Suprapubic skin (tissue), 4 donors: ENCODE measurements at regions not wholly inside any gene's neighbourhood (a gene's known extent, or its start where the extent isn't known, plus 50 kb on each side); places are given as distances from the start of the nearest gene placed in this dataset.

Experiments
- EP300 ChIP-seq: sonication (generic); formaldehyde crosslinking; IDR thresholded peaks from one replicate; pipeline ENCODE4 v1.6.1; 2017; ENCODE audit warnings: antibody characterized with exemption
- POLR2A ChIP-seq, 2 donors: fragments of 450-650 bp; IDR thresholded peaks; one replicate each; pipeline ENCODE4 v1.6.1; 2017; ENCODE audit warnings: antibody characterized with exemption in 2 of 2, mild to moderate bottlenecking in 2 of 2, moderate library complexity in 2 of 2
- POLR2AphosphoS5 ChIP-seq, 3 donors: sonication (generic); formaldehyde crosslinking; IDR thresholded peaks; one replicate each; pipeline ENCODE4 v1.6.1; 2017; ENCODE audit warnings: antibody characterized with exemption in 3 of 3
- TF ChIP-seq, protein P1 (sequence below), 2 donors: fragments of 200-600 bp in 1 of 2; fragments of 450-650 bp in 1 of 2; sonication (generic) in 1 of 2; IDR thresholded peaks; one replicate each; pipeline ENCODE4 v1.5.1; 2016 to 2019; ENCODE audit warnings: antibody characterized with exemption in 2 of 2, mild to moderate bottlenecking in 1 of 2, moderate library complexity in 1 of 2

DNA sequence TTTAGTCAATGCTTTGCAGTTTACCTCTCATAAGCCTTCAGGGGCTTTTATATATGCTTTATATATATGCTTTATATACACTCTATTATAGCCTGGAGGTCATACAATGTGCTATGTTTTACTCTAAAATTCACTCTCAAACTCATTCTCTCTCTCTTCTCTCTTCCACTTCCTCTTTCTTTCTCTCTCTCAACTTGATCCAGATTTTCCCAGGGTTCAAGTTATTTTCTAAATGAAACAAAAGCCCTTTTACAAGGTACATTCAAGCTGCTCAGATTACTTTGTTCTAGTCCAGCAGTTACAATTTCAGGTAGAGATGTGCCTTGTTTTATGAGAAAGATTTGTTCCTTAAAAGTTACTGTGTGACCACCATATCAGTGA, 79.6 kb upstream of the ACP3 start:
- TF ChIP-seq, protein P1, sequence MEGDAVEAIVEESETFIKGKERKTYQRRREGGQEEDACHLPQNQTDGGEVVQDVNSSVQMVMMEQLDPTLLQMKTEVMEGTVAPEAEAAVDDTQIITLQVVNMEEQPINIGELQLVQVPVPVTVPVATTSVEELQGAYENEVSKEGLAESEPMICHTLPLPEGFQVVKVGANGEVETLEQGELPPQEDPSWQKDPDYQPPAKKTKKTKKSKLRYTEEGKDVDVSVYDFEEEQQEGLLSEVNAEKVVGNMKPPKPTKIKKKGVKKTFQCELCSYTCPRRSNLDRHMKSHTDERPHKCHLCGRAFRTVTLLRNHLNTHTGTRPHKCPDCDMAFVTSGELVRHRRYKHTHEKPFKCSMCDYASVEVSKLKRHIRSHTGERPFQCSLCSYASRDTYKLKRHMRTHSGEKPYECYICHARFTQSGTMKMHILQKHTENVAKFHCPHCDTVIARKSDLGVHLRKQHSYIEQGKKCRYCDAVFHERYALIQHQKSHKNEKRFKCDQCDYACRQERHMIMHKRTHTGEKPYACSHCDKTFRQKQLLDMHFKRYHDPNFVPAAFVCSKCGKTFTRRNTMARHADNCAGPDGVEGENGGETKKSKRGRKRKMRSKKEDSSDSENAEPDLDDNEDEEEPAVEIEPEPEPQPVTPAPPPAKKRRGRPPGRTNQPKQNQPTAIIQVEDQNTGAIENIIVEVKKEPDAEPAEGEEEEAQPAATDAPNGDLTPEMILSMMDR (IDR thresholded peaks at IDR 0.05) = no peak
- TF ChIP-seq POLR2A (IDR thresholded peaks at IDR 0.05) (no peak), EP300 (no peak), POLR2AphosphoS5 (IDR thresholded peaks at IDR 0.05) (no peak)
